Liver (tissue), 8 donors: ENCODE measurements at regions not wholly inside any gene's neighbourhood (a gene's known extent, or its start where the extent isn't known, plus 50 kb on each side); places are given as distances from the start of the nearest gene placed in this dataset.

Experiments
- DNase-seq: peaks from one replicate; pipeline ENCODE4 v3.0.0-alpha.2; 2017; ENCODE audit warnings: low spot score
- H3K27ac ChIP-seq, 2 donors: one replicate each; pipeline ENCODE4 v1.7.0; 2013; ENCODE audit warnings: inconsistent platforms in 2 of 2, low read length in 2 of 2, control low read depth in 1 of 2, low read depth in 1 of 2, mild to moderate bottlenecking in 1 of 2
- H3K27me3 ChIP-seq, 4 donors: one replicate each; pipeline versions ENCODE4 v1.6.1 to v1.7.0; 2013; ENCODE audit warnings: low read length in 3 of 4, inconsistent platforms in 1 of 4, mild to moderate bottlenecking in 1 of 4, moderate library complexity in 1 of 4; ENCODE audit not compliant: control insufficient read depth in 4 of 4, insufficient read depth in 4 of 4
- H3K36me3 ChIP-seq, 4 donors: one replicate each; pipeline versions ENCODE4 v1.6.1 to v1.7.0; 2013; ENCODE audit warnings: low read length in 3 of 4, mild to moderate bottlenecking in 3 of 4, low read depth in 1 of 4, moderate library complexity in 1 of 4; ENCODE audit not compliant: control insufficient read depth in 4 of 4, insufficient read depth in 3 of 4
- H3K4me1 ChIP-seq, 4 donors: one replicate each; pipeline versions ENCODE4 v1.6.1 to v1.7.0; 2013; ENCODE audit warnings: low read length in 3 of 4, mild to moderate bottlenecking in 3 of 4, moderate library complexity in 1 of 4; ENCODE audit not compliant: control insufficient read depth in 4 of 4, insufficient read depth in 4 of 4
- H3K4me3 ChIP-seq, 3 donors: one replicate each; pipeline versions ENCODE4 v1.6.1 to v1.7.0; 2013; ENCODE audit warnings: low read length in 3 of 3, control low read depth in 1 of 3, low read depth in 1 of 3, mild to moderate bottlenecking in 1 of 3
- H3K9ac ChIP-seq, 2 donors: one replicate each; pipeline ENCODE4 v1.7.0; 2013; ENCODE audit warnings: low read length in 2 of 2, mild to moderate bottlenecking in 2 of 2, moderate library complexity in 2 of 2, control low read depth in 1 of 2, low read depth in 1 of 2
- H3K9me3 ChIP-seq, 4 donors: one replicate each; pipeline versions ENCODE4 v1.6.1 to v1.7.0; 2013; ENCODE audit warnings: low read length in 3 of 4; ENCODE audit not compliant: control insufficient read depth in 4 of 4
- ATF3 ChIP-seq: IDR thresholded peaks from 2 replicates; pipeline ENCODE4 v1.6.1; 2016; ENCODE audit warnings: antibody characterized with exemption
- CTCF ChIP-seq: fragments of 150-350 bp; IDR thresholded peaks from 2 replicates; pipeline ENCODE4 v1.5.1; 2017; ENCODE audit warnings: improper control_type of control experiment, low read depth, low read length; ENCODE audit not compliant: missing input control
- EGR1 ChIP-seq, 2 donors: IDR thresholded peaks; 2 replicates each; pipeline ENCODE4 v1.6.1; 2016 to 2018; ENCODE audit warnings: antibody characterized with exemption in 2 of 2, low read depth in 2 of 2
- FOXA1 ChIP-seq: IDR thresholded peaks from 2 replicates; pipeline ENCODE4 v1.6.1; 2016; ENCODE audit warnings: antibody characterized with exemption
- FOXA2 ChIP-seq: IDR thresholded peaks from 2 replicates; pipeline ENCODE4 v1.6.1; 2016; ENCODE audit warnings: antibody characterized with exemption
- GABPA ChIP-seq, 2 donors: IDR thresholded peaks in 1 of 2; conservative IDR thresholded peaks in 1 of 2; 2 replicates each; pipeline ENCODE4 v1.6.1; 2016; ENCODE audit warnings: antibody characterized with exemption in 2 of 2, mild to moderate bottlenecking in 1 of 2, moderate library complexity in 1 of 2
- HNF4A ChIP-seq, 2 donors: conservative IDR thresholded peaks; 2 replicates each; pipeline ENCODE4 v1.6.1; 2016; ENCODE audit warnings: antibody characterized with exemption in 2 of 2, mild to moderate bottlenecking in 2 of 2
- HNF4G ChIP-seq: IDR thresholded peaks from 2 replicates; pipeline ENCODE4 v1.6.1; 2016; ENCODE audit warnings: antibody characterized with exemption
- JUND ChIP-seq, 2 donors: IDR thresholded peaks; 2 replicates each; pipeline ENCODE4 v1.6.1; 2016; ENCODE audit warnings: antibody characterized with exemption in 2 of 2
- NR2F2 ChIP-seq: IDR thresholded peaks from 2 replicates; pipeline ENCODE4 v1.6.1; 2016; ENCODE audit warnings: antibody characterized with exemption
- RAD21 ChIP-seq, 2 donors: IDR thresholded peaks; 2 replicates each; pipeline ENCODE4 v1.6.1; 2016; ENCODE audit warnings: antibody characterized with exemption in 2 of 2, mild to moderate bottlenecking in 2 of 2
- REST ChIP-seq: IDR thresholded peaks from 2 replicates; pipeline ENCODE4 v1.6.1; 2016; ENCODE audit warnings: antibody characterized with exemption, mild to moderate bottlenecking
- RXRA ChIP-seq, 2 donors: IDR thresholded peaks; 2 replicates each; pipeline ENCODE4 v1.6.1; 2017 to 2018; ENCODE audit warnings: antibody characterized with exemption in 2 of 2, mild to moderate bottlenecking in 1 of 2
- SP1 ChIP-seq: IDR thresholded peaks from 2 replicates; pipeline ENCODE4 v1.6.1; 2018; ENCODE audit warnings: antibody characterized with exemption, mild to moderate bottlenecking
- TAF1 ChIP-seq: conservative IDR thresholded peaks from 2 replicates; pipeline ENCODE4 v1.6.1; 2016; ENCODE audit warnings: antibody characterized with exemption, mild to moderate bottlenecking
- YY1 ChIP-seq: IDR thresholded peaks from 2 replicates; pipeline ENCODE4 v1.6.1; 2016; ENCODE audit warnings: antibody characterized with exemption, mild to moderate bottlenecking
- ZBTB33 ChIP-seq: IDR thresholded peaks from 2 replicates; pipeline ENCODE4 v1.6.1; 2016; ENCODE audit warnings: antibody characterized with exemption
- WGBS: extraction: QIAGEN DNeasy Blood & Tissue Kit; methylation state at CpG from one replicate; pipeline ENCODE4 v1.1.7; 2013; 5-methylcytosine and 5-hydroxymethylcytosine counted together
- TF ChIP-seq, protein P1 (sequence below): IDR thresholded peaks from 2 replicates; pipeline ENCODE4 v1.6.1; 2016; ENCODE audit warnings: antibody characterized with exemption
- donor health status: healthy.
- donor health status: healthy.
- donor health status: healthy.
- donor health status: healthy.
- donor health status: healthy.

DNA sequence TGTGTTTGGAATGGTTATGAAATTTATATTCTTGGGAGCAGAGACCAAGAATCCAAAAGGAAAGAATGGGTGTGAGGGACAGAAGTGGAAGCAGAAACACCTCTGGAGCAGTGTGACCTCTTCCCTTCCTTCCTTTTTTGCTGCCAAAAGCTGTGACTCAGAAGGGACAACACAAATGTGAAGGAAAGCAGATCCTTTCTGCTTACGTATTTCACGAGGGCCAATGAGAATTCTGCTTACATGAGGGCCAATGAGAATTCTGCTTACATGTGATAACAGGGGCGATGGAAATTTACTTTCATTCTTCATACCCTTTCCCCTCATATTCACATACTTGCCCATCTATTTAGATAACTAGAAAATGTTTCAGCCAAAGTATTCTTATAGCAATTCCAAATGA, 404.6 kb downstream of the PRDM5 start:
- 49% methylated on average over 3 of the region's 3 CpGs for WGBS
- DNase-seq: no peak
- no peak overlapping the region for H3K4me3 ChIP-seq

DNA sequence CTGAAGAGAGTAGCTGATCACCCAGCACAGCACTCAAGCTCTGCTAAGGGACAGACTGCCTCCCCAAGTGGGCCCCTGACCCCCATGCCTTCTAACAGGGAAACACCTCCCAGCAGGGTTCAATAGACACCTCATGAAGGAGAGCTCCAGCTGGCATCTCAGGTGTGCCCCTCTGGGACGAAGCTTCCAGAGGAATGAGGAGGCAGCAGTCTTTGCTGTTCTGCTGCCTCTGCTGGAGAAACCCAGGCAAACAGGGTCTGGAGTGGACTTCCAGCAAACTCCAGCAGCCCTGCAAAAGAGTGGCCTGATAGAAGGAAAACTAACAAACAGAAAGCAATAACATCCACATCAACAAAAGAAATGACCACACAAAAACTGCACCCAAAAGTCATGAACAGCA, 412.8 kb downstream of the PRDM5 start:
- no peak for DNase-seq
- H3K4me1 ChIP-seq: no peaks in the 10 kb centered on the region
- H3K4me3 ChIP-seq: no peak overlapping the region
- 46% methylated on average over 1 of the region's 1 CpG for WGBS
- H3K36me3 ChIP-seq: no peaks in the 10 kb centered on the region
- no peaks in the 10 kb centered on the region for H3K9me3 ChIP-seq
- H3K9ac ChIP-seq: no peak overlapping the region
- TF ChIP-seq RXRA (IDR thresholded peaks at IDR 0.05) (no peak), FOXA2 (no peak), FOXA1 (no peak), RAD21 (IDR thresholded peaks at IDR 0.05) (no peak), SP1 (no peak), YY1 (no peak), NR2F2 (no peak), EGR1 (IDR thresholded peaks at IDR 0.05; ENCODE audit: low read depth in 2 of 2) (no peak), ZBTB33 (no peak), CTCF (no peak), HNF4A (conservative IDR thresholded peaks at IDR 0.05) (no peak), HNF4G (no peak), REST (no peak), TAF1 (no peak), JUND (IDR thresholded peaks at IDR 0.05) (no peak), ATF3 (no peak), GABPA (IDR thresholded peaks at IDR 0.05 in 1 of 2, conservative IDR thresholded peaks at IDR 0.05 in 1 of 2) (no peak)
- TF ChIP-seq, protein P1, sequence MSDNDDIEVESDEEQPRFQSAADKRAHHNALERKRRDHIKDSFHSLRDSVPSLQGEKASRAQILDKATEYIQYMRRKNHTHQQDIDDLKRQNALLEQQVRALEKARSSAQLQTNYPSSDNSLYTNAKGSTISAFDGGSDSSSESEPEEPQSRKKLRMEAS: no peak
- no peak overlapping the region for H3K27ac ChIP-seq
- no peaks in the 10 kb centered on the region for H3K27me3 ChIP-seq

More for the DNA sequence above, 404.6 kb downstream of the PRDM5 start:
- Histone ChIP-seq H3K27ac (no peak overlapping the region), H3K9me3 (no peaks in the 10 kb centered on the region), H3K27me3 (no peaks in the 10 kb centered on the region), H3K9ac (no peak overlapping the region), H3K4me1 (no peaks in the 10 kb centered on the region), H3K36me3 (no peaks in the 10 kb centered on the region)
- TF ChIP-seq SP1 (peak; percentile 60), TAF1 (no peak), ZBTB33 (no peak), GABPA (IDR thresholded peaks at IDR 0.05 in 1 of 2, conservative IDR thresholded peaks at IDR 0.05 in 1 of 2) (no peak), JUND (IDR thresholded peaks at IDR 0.05) (peak in 1 of 2 donors; percentile 59), YY1 (no peak), NR2F2 (peak; percentile 55), FOXA1 (no peak)
